MM.1S (cell line): ENCODE measurements at regions not wholly inside any gene's neighbourhood (a gene's known extent, or its start where the extent isn't known, plus 50 kb on each side); places are given as distances from the start of the nearest gene placed in this dataset.

Experiments
- DNase-seq: peaks from one replicate; pipeline ENCODE4 v3.0.0-alpha.2; 2015
- H2AFZ ChIP-seq: fragments of 300-600 bp; sonication (generic); 2 replicates; pipeline ENCODE4 v1.6.0; 2016; ENCODE audit warnings: antibody characterized with exemption, low read length
- H3F3A ChIP-seq: fragments of 300-600 bp; sonication (generic); 2 replicates; pipeline ENCODE4 v1.6.1; 2016; ENCODE audit warnings: mild to moderate bottlenecking, antibody characterized with exemption, low read length, moderate library complexity, mixed read lengths; ENCODE audit not compliant: insufficient read depth
- H3K27ac ChIP-seq: fragments of 300-600 bp; sonication (generic); 2 replicates; pipeline ENCODE4 v1.5.1; 2016; ENCODE audit warnings: mild to moderate bottlenecking, low read length
- H3K27me3 ChIP-seq: fragments of 300-600 bp; sonication (generic); replicated peaks from 2 replicates; pipeline ENCODE4 v1.6.0; 2016; ENCODE audit warnings: low read length; ENCODE audit not compliant: insufficient read depth
- H3K36me3 ChIP-seq: fragments of 300-600 bp; sonication (generic); replicated peaks from 2 replicates; pipeline ENCODE4 v1.6.1; 2016; ENCODE audit warnings: mild to moderate bottlenecking, low read length, mixed read lengths; ENCODE audit not compliant: insufficient read depth
- H3K4me1 ChIP-seq: fragments of 300-600 bp; sonication (generic); 2 replicates; pipeline ENCODE4 v1.6.1; 2016; ENCODE audit warnings: low read length, mixed read lengths
- H3K4me2 ChIP-seq: fragments of 300-600 bp; sonication (generic); 2 replicates; pipeline ENCODE4 v1.6.0; 2016; ENCODE audit warnings: low read depth, low read length
- H3K4me3 ChIP-seq: fragments of 300-600 bp; sonication (generic); 2 replicates; pipeline ENCODE4 v1.5.1; 2016; ENCODE audit warnings: low read length, mixed read lengths
- H3K79me2 ChIP-seq: fragments of 300-600 bp; sonication (generic); 2 replicates; pipeline ENCODE4 v1.6.1; 2016; ENCODE audit warnings: mixed run types, low read length, mixed read lengths
- H3K9ac ChIP-seq: fragments of 300-600 bp; sonication (generic); 2 replicates; pipeline ENCODE4 v1.6.1; 2016; ENCODE audit warnings: low read length, mixed read lengths
- H3K9me2 ChIP-seq: fragments of 300-600 bp; sonication (generic); replicated peaks from 2 replicates; pipeline ENCODE4 v1.6.1; 2016; ENCODE audit warnings: mild to moderate bottlenecking, low read length, mixed read lengths; ENCODE audit not compliant: insufficient read depth
- H3K9me3 ChIP-seq: fragments of 300-600 bp; sonication (generic); replicated peaks from 2 replicates; pipeline ENCODE4 v1.6.1; 2016; ENCODE audit warnings: mild to moderate bottlenecking, low read length, mixed read lengths; ENCODE audit not compliant: insufficient read depth
- H4K20me1 ChIP-seq: fragments of 300-600 bp; sonication (generic); 2 replicates; pipeline ENCODE4 v1.6.1; 2016; ENCODE audit warnings: mild to moderate bottlenecking, low read length, moderate library complexity, mixed read lengths; ENCODE audit not compliant: insufficient read depth
- EZH2 ChIP-seq: fragments of 300-600 bp; sonication (generic); optimal IDR thresholded peaks from 2 replicates; pipeline ENCODE3; 2017; ENCODE audit warnings: low read depth, mild to moderate bottlenecking, antibody characterized with exemption, low read length, mixed read lengths
- EZH2phosphoT487 ChIP-seq: fragments of 300-600 bp; sonication (generic); IDR thresholded peaks from 2 replicates; pipeline ENCODE4 v1.6.1; 2018; ENCODE audit warnings: antibody characterized with exemption, low read length
- TF ChIP-seq, protein P1 (sequence below): fragments of 300-600 bp; sonication (generic); IDR thresholded peaks from 2 replicates; pipeline ENCODE4 v1.5.1; 2016; ENCODE audit warnings: antibody characterized with exemption, low read length, mixed read lengths

DNA sequence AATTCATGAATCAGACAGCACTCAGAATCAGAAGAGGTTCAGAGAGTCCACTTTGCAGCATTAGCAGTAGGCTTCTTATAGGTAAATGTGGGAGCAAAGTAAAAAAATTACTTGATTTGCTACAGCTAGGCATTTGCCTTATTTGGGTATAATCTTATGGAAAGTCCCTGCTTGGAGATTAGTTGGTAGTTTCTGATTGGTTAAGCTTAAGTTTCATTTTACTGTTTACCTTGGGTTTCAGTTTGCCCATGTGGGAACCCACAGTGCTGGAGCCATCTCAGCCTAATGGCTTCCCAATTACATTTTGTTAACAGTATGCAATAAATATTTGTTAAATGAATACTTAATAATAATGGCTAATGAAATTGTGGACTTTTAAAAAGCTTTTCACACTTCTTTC lies 311.0 kb upstream of the FLRT2 start:
- DNase-seq = peak; percentile 64
- no peak overlapping the region for H3K4me2 ChIP-seq
- no peaks in the 10 kb centered on the region for H4K20me1 ChIP-seq
- no peaks in the 10 kb centered on the region for H3K4me1 ChIP-seq
- no peak for TF ChIP-seq EZH2
- no peak for TF ChIP-seq EZH2phosphoT487
- TF ChIP-seq, protein P1, sequence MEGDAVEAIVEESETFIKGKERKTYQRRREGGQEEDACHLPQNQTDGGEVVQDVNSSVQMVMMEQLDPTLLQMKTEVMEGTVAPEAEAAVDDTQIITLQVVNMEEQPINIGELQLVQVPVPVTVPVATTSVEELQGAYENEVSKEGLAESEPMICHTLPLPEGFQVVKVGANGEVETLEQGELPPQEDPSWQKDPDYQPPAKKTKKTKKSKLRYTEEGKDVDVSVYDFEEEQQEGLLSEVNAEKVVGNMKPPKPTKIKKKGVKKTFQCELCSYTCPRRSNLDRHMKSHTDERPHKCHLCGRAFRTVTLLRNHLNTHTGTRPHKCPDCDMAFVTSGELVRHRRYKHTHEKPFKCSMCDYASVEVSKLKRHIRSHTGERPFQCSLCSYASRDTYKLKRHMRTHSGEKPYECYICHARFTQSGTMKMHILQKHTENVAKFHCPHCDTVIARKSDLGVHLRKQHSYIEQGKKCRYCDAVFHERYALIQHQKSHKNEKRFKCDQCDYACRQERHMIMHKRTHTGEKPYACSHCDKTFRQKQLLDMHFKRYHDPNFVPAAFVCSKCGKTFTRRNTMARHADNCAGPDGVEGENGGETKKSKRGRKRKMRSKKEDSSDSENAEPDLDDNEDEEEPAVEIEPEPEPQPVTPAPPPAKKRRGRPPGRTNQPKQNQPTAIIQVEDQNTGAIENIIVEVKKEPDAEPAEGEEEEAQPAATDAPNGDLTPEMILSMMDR = no peak
- H3K27ac ChIP-seq = no peak overlapping the region
- H3F3A ChIP-seq = no peaks in the 10 kb centered on the region
- no peak overlapping the region for H3K9ac ChIP-seq
- no peaks in the 10 kb centered on the region for H3K36me3 ChIP-seq
- H3K9me2 ChIP-seq = no peaks in the 10 kb centered on the region
- H3K9me3 ChIP-seq = no peaks in the 10 kb centered on the region
- no peaks in the 10 kb centered on the region for H3K27me3 ChIP-seq
- H2AFZ ChIP-seq = no peak overlapping the region
- no peak overlapping the region for H3K4me3 ChIP-seq
- no peaks in the 10 kb centered on the region for H3K79me2 ChIP-seq

- H3K27ac ChIP-seq = no peak overlapping the region
- no peaks in the 10 kb centered on the region for H3K79me2 ChIP-seq
- H3K4me2 ChIP-seq = no peak overlapping the region
- H4K20me1 ChIP-seq = no peaks in the 10 kb centered on the region
- H3K27me3 ChIP-seq = no peaks in the 10 kb centered on the region
- H3K4me1 ChIP-seq = no peaks in the 10 kb centered on the region
- H3K9me3 ChIP-seq = no peaks in the 10 kb centered on the region
- no peak overlapping the region for H3K4me3 ChIP-seq
- H2AFZ ChIP-seq = no peak overlapping the region
- no peaks in the 10 kb centered on the region for H3K9me2 ChIP-seq
- no peak for DNase-seq
- H3F3A ChIP-seq = no peaks in the 10 kb centered on the region
- TF ChIP-seq EZH2 (no peak), EZH2phosphoT487 (no peak)
- TF ChIP-seq, protein P1 = no peak
- no peak overlapping the region for H3K9ac ChIP-seq
- H3K36me3 ChIP-seq = no peaks in the 10 kb centered on the region
Measured at GRCh38 chr14:85221832-85222231, 308.1 kb upstream of the FLRT2 start.

GRCh38 chr14:85222341-85222740 lies 307.6 kb upstream of the FLRT2 start:
- Histone ChIP-seq H3K9ac (no peak overlapping the region), H3K9me2 (no peaks in the 10 kb centered on the region), H2AFZ (no peak overlapping the region), H3F3A (no peaks in the 10 kb centered on the region), H3K4me2 (no peak overlapping the region), H4K20me1 (no peaks in the 10 kb centered on the region), H3K27ac (no peak overlapping the region), H3K9me3 (no peaks in the 10 kb centered on the region), H3K27me3 (no peaks in the 10 kb centered on the region), H3K36me3 (no peaks in the 10 kb centered on the region), H3K79me2 (no peaks in the 10 kb centered on the region), H3K4me1 (no peaks in the 10 kb centered on the region), H3K4me3 (no peak overlapping the region)
- TF ChIP-seq EZH2 = no peak
- TF ChIP-seq, protein P1 = no peak
- TF ChIP-seq EZH2phosphoT487 = no peak
- DNase-seq = no peak
